ENCODE measurements at regions not wholly inside any gene's neighbourhood (a gene's known extent, or its start where the extent isn't known, plus 50 kb on each side); places are given as distances from the start of the nearest gene placed in this dataset.

- TF ChIP-seq CTCF (IDR thresholded peaks at IDR 0.05) = no peak
- Histone ChIP-seq H3K27ac (no peak overlapping the region), H3K9me3 (no peaks in the 10 kb centered on the region), H3K36me3 (no peaks in the 10 kb centered on the region), H3K4me1 (no peaks in the 10 kb centered on the region), H3K4me3 (no peak overlapping the region), H3K27me3 (no peaks in the 10 kb centered on the region)
- no peak for DNase-seq
- intact Hi-C loops (cut with DNase I) = no loop called here
- peak; percentile 14 for ATAC-seq
Observed at GRCh38 chr11:28976012-28976800, 868.0 kb downstream of the METTL15 start.

- Histone ChIP-seq H3K27ac (no peak overlapping the region), H3K36me3 (no peaks in the 10 kb centered on the region), H3K4me3 (no peak overlapping the region), H3K9me3 (no peaks in the 10 kb centered on the region), H3K4me1 (no peaks in the 10 kb centered on the region), H3K27me3 (no peaks in the 10 kb centered on the region)
- ATAC-seq = no peak
- no peak for TF ChIP-seq CTCF (IDR thresholded peaks at IDR 0.05)
- intact Hi-C loops (cut with DNase I) = no loop called here
- DNase-seq = no peak
Observed at GRCh38 chr11:28969832-28970231, 861.6 kb downstream of the METTL15 start.

GRCh38 chr11:28966951-28967350 is 858.8 kb downstream of the METTL15 start:
- no peak for TF ChIP-seq CTCF (IDR thresholded peaks at IDR 0.05)
- no peaks in the 10 kb centered on the region for H3K27me3 ChIP-seq
- no peaks in the 10 kb centered on the region for H3K4me1 ChIP-seq
- no peaks in the 10 kb centered on the region for H3K36me3 ChIP-seq
- no peak overlapping the region for H3K27ac ChIP-seq
- H3K4me3 ChIP-seq = no peak overlapping the region
- intact Hi-C loops (cut with DNase I) = no loop called here
- H3K9me3 ChIP-seq = no peaks in the 10 kb centered on the region
- no peak for DNase-seq
- ATAC-seq = no peak

DNA sequence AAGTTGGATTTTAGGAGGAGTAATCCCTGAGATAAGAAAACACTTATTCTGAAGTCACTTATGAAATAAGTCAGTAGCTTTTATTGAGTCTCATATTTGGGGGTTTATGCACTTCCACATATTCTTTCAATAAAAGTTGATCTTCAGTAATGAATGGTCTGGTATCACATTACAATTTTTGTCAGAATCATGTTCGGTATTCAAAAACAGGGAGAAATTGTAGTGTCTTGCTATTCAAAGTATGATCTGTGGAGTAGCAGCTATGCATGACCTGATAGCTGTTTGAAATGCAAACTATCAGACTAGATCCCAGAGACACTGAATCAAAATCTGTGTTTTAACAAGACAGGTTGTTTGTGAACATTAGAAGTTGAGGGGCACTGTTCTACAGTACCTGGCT is 857.6 kb downstream of the METTL15 start:
- no peaks in the 10 kb centered on the region for H3K36me3 ChIP-seq
- DNase-seq = no peak
- no peaks in the 10 kb centered on the region for H3K4me1 ChIP-seq
- no peaks in the 10 kb centered on the region for H3K27me3 ChIP-seq
- no peaks in the 10 kb centered on the region for H3K9me3 ChIP-seq
- no peak for TF ChIP-seq CTCF (IDR thresholded peaks at IDR 0.05)
- no peak overlapping the region for H3K27ac ChIP-seq
- intact Hi-C loops (cut with DNase I) = no loop called here
- ATAC-seq = no peak
- H3K4me3 ChIP-seq = no peak overlapping the region

- Histone ChIP-seq H3K4me1 (no peaks in the 10 kb centered on the region), H3K4me3 (no peak overlapping the region), H3K27ac (no peak overlapping the region), H3K36me3 (no peaks in the 10 kb centered on the region), H3K9me3 (no peaks in the 10 kb centered on the region), H3K27me3 (no peaks in the 10 kb centered on the region)
- no peak for TF ChIP-seq CTCF (IDR thresholded peaks at IDR 0.05)
- intact Hi-C loops (cut with DNase I) = no loop called here
- ATAC-seq = no peak
- no peak for DNase-seq
Observed at GRCh38 chr11:28964811-28965210, 856.6 kb downstream of the METTL15 start.

Measured in left lung (tissue), 4 donors.